GM12892 (cell line): ENCODE measurements at regions not wholly inside any gene's neighbourhood (a gene's known extent, or its start where the extent isn't known, plus 50 kb on each side); places are given as distances from the start of the nearest gene placed in this dataset.

Experiments used
- DNase-seq: peaks from one replicate; pipeline ENCODE4 v3.0.0; 2011; ENCODE audit not compliant: insufficient read length
- FAIRE-seq: peaks from 2 replicates; lab custom pipeline; 2011; peaks lifted over from hg19 to GRCh38; lab: Jason Lieb, UNC
- POLR2A ChIP-seq: IDR thresholded peaks from 2 replicates; pipeline ENCODE4 v1.6.1; 2011; ENCODE audit warnings: low read depth, low read length, control low read depth
- POLR2AphosphoS5 ChIP-seq: IDR thresholded peaks from 2 replicates; pipeline ENCODE4 v1.6.1; 2011; ENCODE audit warnings: low read depth, low read length, control low read depth
- TAF1 ChIP-seq: IDR thresholded peaks from 2 replicates; pipeline ENCODE4 v1.6.1; 2011; ENCODE audit warnings: low read depth, mild to moderate bottlenecking, control low read depth, low read length, borderline replicate concordance

DNA sequence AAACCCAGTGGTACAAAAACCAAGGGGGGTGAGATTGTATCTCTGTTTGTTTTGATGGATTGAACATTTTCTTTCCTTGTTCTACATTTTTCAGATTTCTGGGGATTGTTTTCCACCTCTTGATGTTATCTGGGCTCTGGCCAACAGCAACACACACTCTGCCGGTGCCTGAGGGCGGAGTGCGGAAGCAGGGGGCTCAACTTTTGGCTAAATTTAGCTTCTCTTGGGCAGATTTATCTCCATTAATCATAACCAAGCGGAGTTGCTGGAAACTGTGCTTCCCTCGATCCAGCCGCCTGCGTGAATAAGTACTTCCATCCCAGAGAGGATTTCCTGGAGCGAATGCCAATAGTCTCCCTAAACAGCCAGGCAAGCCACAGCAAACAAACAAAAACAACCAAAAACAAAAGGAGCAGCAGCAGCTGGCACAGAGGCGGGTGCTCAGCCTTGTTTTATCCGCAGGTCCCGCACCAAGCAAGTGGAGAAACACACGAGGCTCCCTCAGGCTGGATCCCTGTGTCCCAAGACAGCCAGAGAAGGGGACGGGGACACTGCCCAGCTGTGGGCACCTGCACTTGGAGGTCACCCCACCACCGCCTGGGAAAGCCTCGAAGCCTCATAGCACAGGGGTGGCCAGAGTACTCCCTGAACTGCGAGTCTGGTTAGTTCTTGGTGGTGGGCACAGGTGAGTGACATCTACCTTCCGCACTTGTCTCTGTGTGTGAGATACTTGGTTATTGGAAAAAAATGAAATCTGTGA is 143.4 kb downstream of the NDUFA10 start:
- DNase-seq (no peak), FAIRE-seq (no peak)
- no peak for TF ChIP-seq POLR2AphosphoS5
- TF ChIP-seq TAF1 = no peak
- no peak for TF ChIP-seq POLR2A

DNA sequence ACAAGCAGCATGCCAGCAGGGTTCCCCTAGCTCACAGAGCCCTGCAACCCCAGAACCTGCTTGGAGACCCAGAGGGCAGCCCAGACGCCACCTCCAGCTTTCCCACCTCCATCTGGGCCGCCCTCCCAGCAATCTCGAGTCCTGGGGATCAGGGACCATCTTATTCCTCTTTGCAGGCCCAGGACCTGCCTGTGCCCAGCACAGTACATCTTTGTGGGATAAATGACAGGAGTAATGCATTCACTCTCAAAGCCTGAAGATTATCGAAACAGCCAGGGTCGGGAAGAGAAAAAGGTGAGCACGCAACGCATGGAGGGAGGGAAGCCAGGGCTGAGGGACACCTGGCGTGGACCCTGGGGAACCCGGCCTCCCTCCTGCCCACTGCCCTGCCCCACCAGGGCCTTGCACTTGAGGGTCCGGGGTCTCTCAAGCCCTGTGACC is 144.1 kb downstream of the NDUFA10 start:
- FAIRE-seq (no peak), DNase-seq (no peak)
- TF ChIP-seq POLR2A (no peak), POLR2AphosphoS5 (no peak), TAF1 (no peak)

GRCh38 chr2:239880396-239880795 is 144.7 kb downstream of the NDUFA10 start:
- FAIRE-seq = no peak
- TF ChIP-seq TAF1 = no peak
- TF ChIP-seq POLR2A = no peak
- no peak for TF ChIP-seq POLR2AphosphoS5
- DNase-seq = no peak

- TF ChIP-seq POLR2A (no peak), POLR2AphosphoS5 (no peak), TAF1 (no peak)
- FAIRE-seq (no peak), DNase-seq (no peak)
Measured at GRCh38 chr2:239879423-239880084, 145.6 kb downstream of the NDUFA10 start.

DNA sequence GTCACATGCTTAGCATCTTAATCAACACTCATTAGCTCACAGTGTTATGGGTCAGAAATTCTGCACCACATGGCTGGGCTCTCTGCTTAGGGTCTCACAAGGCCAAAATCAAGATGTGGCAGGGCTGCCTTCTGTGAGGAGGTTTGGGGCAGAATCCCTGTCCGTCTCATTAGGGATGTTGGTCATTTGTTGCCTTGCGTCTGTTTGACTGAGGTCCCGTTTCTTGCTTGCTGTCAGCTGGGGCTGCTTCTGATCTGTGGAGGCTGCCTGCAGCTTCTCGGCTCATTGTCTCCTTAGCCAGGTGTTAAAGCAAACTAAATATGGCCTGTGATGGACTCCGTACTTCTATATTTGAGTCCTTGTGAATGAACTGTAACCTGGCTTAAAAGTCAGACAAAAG is 146.5 kb downstream of the NDUFA10 start:
- TF ChIP-seq POLR2A = no peak
- TF ChIP-seq POLR2AphosphoS5 = no peak
- no peak for FAIRE-seq
- no peak for DNase-seq

GRCh38 chr2:239876948-239877289 is 148.2 kb downstream of the NDUFA10 start:
- DNase-seq = no peak
- FAIRE-seq = no peak
- TF ChIP-seq TAF1 = no peak
- TF ChIP-seq POLR2A = no peak
- no peak for TF ChIP-seq POLR2AphosphoS5

DNA sequence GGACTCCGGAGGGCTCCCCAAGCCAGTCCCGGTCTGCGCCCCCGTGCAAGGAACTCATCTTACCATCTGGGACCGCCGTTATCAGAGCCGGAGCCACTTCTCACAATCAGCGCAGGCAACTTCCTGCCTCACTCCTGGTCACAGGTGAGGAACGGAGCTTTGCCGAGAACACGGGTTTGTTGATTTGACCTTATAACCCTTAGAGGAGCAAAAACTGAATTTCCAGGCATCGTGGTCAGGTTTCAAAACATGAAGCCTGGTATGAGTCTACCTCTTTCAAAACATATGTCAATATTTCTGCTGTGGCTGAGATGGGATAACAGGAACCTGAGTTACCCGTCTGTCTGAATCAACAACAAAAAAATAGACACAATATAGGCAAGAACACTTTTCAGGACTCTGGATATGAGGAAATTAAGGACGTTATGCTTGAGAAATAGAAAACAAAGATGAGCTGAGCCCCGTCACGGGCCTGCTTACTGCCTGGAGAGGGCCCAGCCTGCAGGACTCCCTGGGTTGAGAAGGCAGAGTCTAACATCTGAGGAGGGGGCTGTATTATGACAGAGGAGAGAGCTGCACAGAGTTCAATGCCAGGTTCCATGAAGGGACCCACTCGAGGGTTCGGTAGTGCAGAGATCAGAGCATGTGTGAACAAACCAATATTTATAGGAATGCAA is 148.7 kb downstream of the NDUFA10 start:
- TF ChIP-seq POLR2AphosphoS5 = no peak
- no peak for TF ChIP-seq TAF1
- no peak for TF ChIP-seq POLR2A
- FAIRE-seq (no peak), DNase-seq (no peak)

- FAIRE-seq (no peak), DNase-seq (no peak)
Measured at GRCh38 chr2:239874636-239875356, 150.3 kb downstream of the NDUFA10 start.

GRCh38 chr2:239873656-239874635 is 151.2 kb downstream of the NDUFA10 start:
- FAIRE-seq (no peak), DNase-seq (no peak)
- TF ChIP-seq POLR2AphosphoS5 (no peak), POLR2A (no peak), TAF1 (no peak)

More at GRCh38 chr2:239874636-239875356, 150.3 kb downstream of the NDUFA10 start:
- no peak for TF ChIP-seq POLR2A
- no peak for TF ChIP-seq TAF1
- no peak for TF ChIP-seq POLR2AphosphoS5

DNA sequence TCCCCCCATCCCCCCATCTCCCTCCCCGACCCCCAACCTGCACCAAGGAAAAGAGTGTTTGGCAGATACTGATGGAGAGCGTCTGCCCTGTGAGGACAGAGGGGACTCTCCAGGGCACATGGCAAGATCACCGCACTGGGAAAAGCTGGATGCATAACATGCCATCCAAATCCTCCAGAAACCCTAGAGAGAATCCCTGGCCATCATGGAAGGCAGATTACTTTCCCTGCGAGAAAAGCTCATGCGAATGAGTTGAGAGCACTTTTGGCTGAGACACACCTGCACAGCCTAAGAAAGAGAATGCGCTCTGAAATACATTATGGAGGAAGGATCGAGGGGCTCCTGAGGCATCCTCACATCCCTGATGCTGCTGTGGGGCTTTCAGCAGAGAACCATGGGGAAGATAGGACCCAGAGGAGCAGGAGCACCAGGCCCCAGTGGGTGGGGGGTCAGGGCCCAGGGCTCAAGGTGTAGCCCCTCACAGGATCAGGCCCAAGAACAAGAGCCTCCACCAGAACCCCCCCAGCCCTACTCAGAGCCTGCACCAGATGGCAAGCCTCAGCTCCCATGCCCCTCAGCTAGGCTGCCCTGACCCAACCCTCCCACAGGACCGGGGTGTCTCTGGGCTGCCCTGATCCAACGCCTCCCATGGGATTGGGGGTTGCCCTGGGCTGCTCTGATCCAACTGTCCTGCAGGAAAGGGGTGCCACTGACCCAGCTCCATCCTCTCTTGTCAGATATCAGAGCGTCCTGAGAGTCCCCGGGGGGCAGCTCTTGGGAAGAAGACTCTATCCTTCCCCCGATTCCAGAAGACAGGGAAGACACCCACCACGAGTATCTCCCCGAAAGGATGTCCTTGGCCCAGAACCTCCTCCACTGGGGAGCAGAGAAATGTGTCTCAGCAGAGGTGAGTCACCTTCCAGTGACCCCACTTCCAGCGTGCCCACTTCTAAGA is 153.4 kb downstream of the NDUFA10 start:
- DNase-seq (no peak), FAIRE-seq (no peak)
- TF ChIP-seq POLR2AphosphoS5 (no peak), TAF1 (no peak)

GRCh38 chr2:239870863-239871262 is 154.3 kb downstream of the NDUFA10 start:
- FAIRE-seq (no peak), DNase-seq (no peak)
- no peak for TF ChIP-seq POLR2AphosphoS5
- TF ChIP-seq POLR2A = no peak
- no peak for TF ChIP-seq TAF1
